ENCODE measurements at regions not wholly inside any gene's neighbourhood (a gene's known extent, or its start where the extent isn't known, plus 50 kb on each side); places are given as distances from the start of the nearest gene placed in this dataset.

- Mint-ChIP-seq H3K4me3 (no peak overlapping the region), H3K27ac (no peak overlapping the region), H3K9me3 (no peaks in the 10 kb centered on the region), H3K36me3 (ENCODE audit: low read depth) (no peaks in the 10 kb centered on the region), H3K27me3 (no peaks in the 10 kb centered on the region), H3K4me1 (ENCODE audit: low read depth) (peaks cover 5% of the 10 kb centered on the region)
- intact Hi-C loops (cut with micrococcal nuclease): no loop called here
Measured at GRCh38 chr1:98179151-98179773, 258.4 kb upstream of the DPYD start.

- Mint-ChIP-seq H3K4me3 (no peak overlapping the region), H3K36me3 (ENCODE audit: low read depth) (no peaks in the 10 kb centered on the region), H3K4me1 (ENCODE audit: low read depth) (peaks cover 12% of the 10 kb centered on the region), H3K27ac (no peak overlapping the region), H3K9me3 (no peaks in the 10 kb centered on the region), H3K27me3 (no peaks in the 10 kb centered on the region)
- intact Hi-C loops (cut with micrococcal nuclease): no loop called here
Measured at GRCh38 chr1:98177751-98178150, 256.9 kb upstream of the DPYD start.

GRCh38 chr1:98176936-98177335 lies 256.1 kb upstream of the DPYD start:
- no peak overlapping the region for H3K27ac Mint-ChIP-seq
- no peaks in the 10 kb centered on the region for H3K36me3 Mint-ChIP-seq (ENCODE audit: low read depth)
- H3K9me3 Mint-ChIP-seq: no peaks in the 10 kb centered on the region
- no peak overlapping the region for H3K4me3 Mint-ChIP-seq
- peaks cover 12% of the 10 kb centered on the region for H3K4me1 Mint-ChIP-seq (ENCODE audit: low read depth)
- H3K27me3 Mint-ChIP-seq: no peaks in the 10 kb centered on the region
- intact Hi-C loops (cut with micrococcal nuclease): no loop called here

GRCh38 chr1:98176414-98176813 lies 255.6 kb upstream of the DPYD start:
- no peaks in the 10 kb centered on the region for H3K9me3 Mint-ChIP-seq
- no peak overlapping the region for H3K4me3 Mint-ChIP-seq
- H3K4me1 Mint-ChIP-seq (ENCODE audit: low read depth): peaks cover 12% of the 10 kb centered on the region
- H3K36me3 Mint-ChIP-seq (ENCODE audit: low read depth): no peaks in the 10 kb centered on the region
- intact Hi-C loops (cut with micrococcal nuclease): no loop called here
- no peaks in the 10 kb centered on the region for H3K27me3 Mint-ChIP-seq
- no peak overlapping the region for H3K27ac Mint-ChIP-seq

- Mint-ChIP-seq H3K27me3 (peaks cover 1% of the 10 kb centered on the region), H3K4me1 (ENCODE audit: low read depth) (peaks cover 12% of the 10 kb centered on the region), H3K27ac (no peak overlapping the region), H3K9me3 (no peaks in the 10 kb centered on the region), H3K36me3 (ENCODE audit: low read depth) (no peaks in the 10 kb centered on the region), H3K4me3 (no peak overlapping the region)
- intact Hi-C loops (cut with micrococcal nuclease): no loop called here
Measured at GRCh38 chr1:98172578-98172977, 251.7 kb upstream of the DPYD start.

- Mint-ChIP-seq H3K27ac (no peak overlapping the region), H3K4me3 (no peak overlapping the region), H3K4me1 (ENCODE audit: low read depth) (peaks cover 12% of the 10 kb centered on the region), H3K9me3 (no peaks in the 10 kb centered on the region), H3K27me3 (peaks cover 1% of the 10 kb centered on the region), H3K36me3 (ENCODE audit: low read depth) (no peaks in the 10 kb centered on the region)
- intact Hi-C loops (cut with micrococcal nuclease): no loop called here
Measured at GRCh38 chr1:98172022-98172421, 251.2 kb upstream of the DPYD start.

- H3K4me1 Mint-ChIP-seq (ENCODE audit: low read depth): peaks cover 10% of the 10 kb centered on the region
- H3K36me3 Mint-ChIP-seq (ENCODE audit: low read depth): no peaks in the 10 kb centered on the region
- intact Hi-C loops (cut with micrococcal nuclease): no loop called here
- no peak overlapping the region for H3K4me3 Mint-ChIP-seq
- H3K27ac Mint-ChIP-seq: no peak overlapping the region
- H3K9me3 Mint-ChIP-seq: no peaks in the 10 kb centered on the region
- peaks cover 1% of the 10 kb centered on the region for H3K27me3 Mint-ChIP-seq
Measured at GRCh38 chr1:98164509-98164908, 243.7 kb upstream of the DPYD start.

- peaks cover 13% of the 10 kb centered on the region for H3K9me3 Mint-ChIP-seq
- no peak overlapping the region for H3K4me3 Mint-ChIP-seq
Measured at GRCh38 chr1:98157524-98158313, 236.9 kb upstream of the DPYD start.

GRCh38 chr1:98147280-98147679 lies 226.4 kb upstream of the DPYD start:
- H3K36me3 Mint-ChIP-seq (ENCODE audit: low read depth): no peaks in the 10 kb centered on the region
- peaks cover 21% of the 10 kb centered on the region for H3K9me3 Mint-ChIP-seq
- H3K4me1 Mint-ChIP-seq (ENCODE audit: low read depth): no peaks in the 10 kb centered on the region
- no peak overlapping the region for H3K4me3 Mint-ChIP-seq
- no peaks in the 10 kb centered on the region for H3K27me3 Mint-ChIP-seq
- no peak overlapping the region for H3K27ac Mint-ChIP-seq
- intact Hi-C loops (cut with micrococcal nuclease): no loop called here

More at GRCh38 chr1:98157524-98158313, 236.9 kb upstream of the DPYD start:
- Mint-ChIP-seq H3K27me3 (no peaks in the 10 kb centered on the region), H3K27ac (no peak overlapping the region), H3K4me1 (ENCODE audit: low read depth) (no peaks in the 10 kb centered on the region), H3K36me3 (ENCODE audit: low read depth) (no peaks in the 10 kb centered on the region)
- intact Hi-C loops (cut with micrococcal nuclease): no loop called here

GRCh38 chr1:98145655-98146054 lies 224.8 kb upstream of the DPYD start:
- H3K4me1 Mint-ChIP-seq (ENCODE audit: low read depth): no peaks in the 10 kb centered on the region
- H3K36me3 Mint-ChIP-seq (ENCODE audit: low read depth): no peaks in the 10 kb centered on the region
- intact Hi-C loops (cut with micrococcal nuclease): no loop called here
- no peak overlapping the region for H3K27ac Mint-ChIP-seq
- H3K4me3 Mint-ChIP-seq: no peak overlapping the region
- H3K27me3 Mint-ChIP-seq: no peaks in the 10 kb centered on the region
- peaks cover 9% of the 10 kb centered on the region for H3K9me3 Mint-ChIP-seq

- no peak overlapping the region for H3K4me3 Mint-ChIP-seq
- H3K27me3 Mint-ChIP-seq: no peaks in the 10 kb centered on the region
- H3K9me3 Mint-ChIP-seq: no peaks in the 10 kb centered on the region
- intact Hi-C loops (cut with micrococcal nuclease): no loop called here
- H3K36me3 Mint-ChIP-seq (ENCODE audit: low read depth): no peaks in the 10 kb centered on the region
- no peak overlapping the region for H3K27ac Mint-ChIP-seq
- no peaks in the 10 kb centered on the region for H3K4me1 Mint-ChIP-seq (ENCODE audit: low read depth)
Measured at GRCh38 chr1:98143403-98143802, 222.6 kb upstream of the DPYD start.

- H3K4me3 Mint-ChIP-seq: no peak overlapping the region
- no peaks in the 10 kb centered on the region for H3K9me3 Mint-ChIP-seq
- H3K36me3 Mint-ChIP-seq (ENCODE audit: low read depth): no peaks in the 10 kb centered on the region
- no peaks in the 10 kb centered on the region for H3K27me3 Mint-ChIP-seq
- intact Hi-C loops (cut with micrococcal nuclease): no loop called here
- no peak overlapping the region for H3K27ac Mint-ChIP-seq
- no peaks in the 10 kb centered on the region for H3K4me1 Mint-ChIP-seq (ENCODE audit: low read depth)
Measured at GRCh38 chr1:98133131-98133530, 212.3 kb upstream of the DPYD start.

- Mint-ChIP-seq H3K4me1 (ENCODE audit: low read depth) (no peaks in the 10 kb centered on the region), H3K9me3 (peaks cover under 1% of the 10 kb centered on the region), H3K27ac (no peak overlapping the region), H3K4me3 (no peak overlapping the region), H3K36me3 (ENCODE audit: low read depth) (no peaks in the 10 kb centered on the region), H3K27me3 (no peaks in the 10 kb centered on the region)
- intact Hi-C loops (cut with micrococcal nuclease): no loop called here
Measured at GRCh38 chr1:98130408-98130807, 209.6 kb upstream of the DPYD start.

- Mint-ChIP-seq H3K36me3 (ENCODE audit: low read depth) (no peaks in the 10 kb centered on the region), H3K27me3 (no peaks in the 10 kb centered on the region), H3K4me3 (no peak overlapping the region), H3K27ac (no peak overlapping the region), H3K9me3 (peaks cover 7% of the 10 kb centered on the region), H3K4me1 (ENCODE audit: low read depth) (no peaks in the 10 kb centered on the region)
- intact Hi-C loops (cut with micrococcal nuclease): no loop called here
Measured at GRCh38 chr1:98129491-98129890, 208.7 kb upstream of the DPYD start.

GRCh38 chr1:98126740-98127139 lies 205.9 kb upstream of the DPYD start:
- intact Hi-C loops (cut with micrococcal nuclease): no loop called here
- Mint-ChIP-seq H3K27ac (no peak overlapping the region), H3K36me3 (ENCODE audit: low read depth) (no peaks in the 10 kb centered on the region), H3K9me3 (peaks cover 17% of the 10 kb centered on the region), H3K4me1 (ENCODE audit: low read depth) (no peaks in the 10 kb centered on the region), H3K4me3 (no peak overlapping the region), H3K27me3 (no peaks in the 10 kb centered on the region)
